ENCODE measurements at regions not wholly inside any gene's neighbourhood (a gene's known extent, or its start where the extent isn't known, plus 50 kb on each side); places are given as distances from the start of the nearest gene placed in this dataset.

- TF ChIP-seq POLR2A (IDR thresholded peaks at IDR 0.05) (no peak), CTCF (IDR thresholded peaks at IDR 0.05 in 4 of 5, conservative IDR thresholded peaks at IDR 0.05 in 1 of 5) (no peak)
Measured at GRCh38 chr1:62917314-62917713, 133.4 kb downstream of the ATG4C start.

All from gastrocnemius medialis (tissue), 4 donors.